ENCODE measurements at regions not wholly inside any gene's neighbourhood (a gene's known extent, or its start where the extent isn't known, plus 50 kb on each side); places are given as distances from the start of the nearest gene placed in this dataset.
"Not testable (repeated sequence)": the region's sequence is repeated elsewhere in the genome, so short reads cannot be mapped to it uniquely, and the experiment has no call there.

- no peak for DNase-seq (ENCODE audit: extremely low spot score)
- CTCF ChIA-PET: no interaction called here
- no peak for TF ChIP-seq CTCF (IDR thresholded peaks at IDR 0.05; ENCODE audit: control extremely low read depth, extremely low read depth, low read depth, missing control alignments)
- POLR2A ChIA-PET: no interaction called here
These were observed 248.7 kb upstream of the NPVF start for GRCh38 chr7:25476863-25477499.

GRCh38 chr7:25478221-25478620, 249.9 kb upstream of the NPVF start:
- DNase-seq (ENCODE audit: extremely low spot score); CTCF ChIA-PET; POLR2A ChIA-PET: not testable (repeated sequence)

- no peak for DNase-seq (ENCODE audit: extremely low spot score)
- no peak for TF ChIP-seq CTCF (IDR thresholded peaks at IDR 0.05; ENCODE audit: control extremely low read depth, extremely low read depth, low read depth, missing control alignments)
- ChIA-PET CTCF (interaction anchor here (1.0 to 1.2 kb wide), 2 partner anchors 11 to 15 kb away, joined by 3 to 4 read pairs; no protein-coding TSS in a partner anchor), POLR2A (no interaction called here)
These were observed 250.6 kb upstream of the NPVF start for GRCh38 chr7:25478925-25479324.

GRCh38 chr7:25481891-25482290, 253.6 kb upstream of the NPVF start:
- DNase-seq (ENCODE audit: extremely low spot score): no peak

GRCh38 chr7:25482631-25483030, 254.3 kb upstream of the NPVF start:
- no peak for TF ChIP-seq CTCF (IDR thresholded peaks at IDR 0.05; ENCODE audit: control extremely low read depth, extremely low read depth, low read depth, missing control alignments)
- DNase-seq (ENCODE audit: extremely low spot score): no peak
- CTCF ChIA-PET: interaction anchor here (1.0 kb wide), 1 partner anchor 10 kb away, joined by 3 read pairs; no protein-coding TSS in a partner anchor
- POLR2A ChIA-PET: no interaction called here

More at GRCh38 chr7:25481891-25482290, 253.6 kb upstream of the NPVF start:
- TF ChIP-seq CTCF (IDR thresholded peaks at IDR 0.05; ENCODE audit: control extremely low read depth, extremely low read depth, low read depth, missing control alignments): no peak
- CTCF ChIA-PET: interaction anchor here (1.0 kb wide), 1 partner anchor 10 kb away, joined by 3 read pairs; no protein-coding TSS in a partner anchor
- POLR2A ChIA-PET: no interaction called here

- ChIA-PET POLR2A (no interaction called here), CTCF (no interaction called here)
- no peak for TF ChIP-seq CTCF (IDR thresholded peaks at IDR 0.05; ENCODE audit: control extremely low read depth, extremely low read depth, low read depth, missing control alignments)
- no peak for DNase-seq (ENCODE audit: extremely low spot score)
These were observed 256.7 kb upstream of the NPVF start for GRCh38 chr7:25485026-25485425.

- CTCF ChIA-PET: no interaction called here
- no peak for TF ChIP-seq CTCF (IDR thresholded peaks at IDR 0.05; ENCODE audit: control extremely low read depth, extremely low read depth, low read depth, missing control alignments)
- POLR2A ChIA-PET: no interaction called here
- no peak for DNase-seq (ENCODE audit: extremely low spot score)
These were observed 258.4 kb upstream of the NPVF start for GRCh38 chr7:25486656-25487055.

All from GM10248 (cell line).